ENCODE measurements at regions not wholly inside any gene's neighbourhood (a gene's known extent, or its start where the extent isn't known, plus 50 kb on each side); places are given as distances from the start of the nearest gene placed in this dataset.

DNA sequence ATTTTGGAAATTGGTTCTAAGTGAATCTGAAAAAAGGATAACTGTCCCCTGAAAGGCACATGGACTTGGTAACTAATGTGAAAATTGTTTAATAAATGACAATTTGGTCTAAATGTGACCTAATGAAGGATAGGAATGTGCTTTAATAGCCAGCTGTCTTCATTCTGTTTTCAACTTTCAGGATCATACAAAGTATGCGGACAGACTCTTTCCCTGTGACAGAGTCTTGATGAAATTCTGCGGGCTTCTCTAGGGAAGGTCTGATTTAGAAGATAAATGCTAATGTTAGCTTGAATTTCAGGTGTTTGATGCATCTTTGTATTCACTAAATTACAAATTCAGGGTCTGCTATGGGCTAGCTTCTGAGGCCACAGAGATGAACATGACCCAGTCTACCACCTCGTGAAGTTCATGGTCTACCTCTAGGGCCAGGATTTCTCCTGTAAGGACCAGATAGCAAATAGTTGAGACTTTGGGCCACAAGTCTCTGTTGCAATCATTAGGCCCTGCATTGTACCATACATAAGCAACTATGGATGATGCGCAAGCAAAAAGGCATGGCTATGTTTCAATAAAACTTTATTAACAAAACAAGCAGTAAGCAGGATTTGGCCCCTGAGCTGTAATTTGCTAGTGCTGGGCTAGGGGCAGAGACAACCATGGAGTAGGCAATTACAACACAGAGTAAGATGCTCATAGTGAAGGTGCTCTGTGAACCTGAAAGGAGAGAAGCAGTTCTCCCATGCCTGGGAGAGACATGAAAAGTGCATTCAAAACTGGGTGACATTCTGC lies 368.6 kb downstream of the INHBA start:
- no peak for TF ChIP-seq ZNF70 (CRISPR knock-in tag; IDR thresholded peaks at IDR 0.05)
- TF ChIP-seq ZNF565 (CRISPR knock-in tag; conservative IDR thresholded peaks at IDR 0.05; ENCODE audit: low read depth): no peak
- no peak for TF ChIP-seq ISL1 (CRISPR knock-in tag; IDR thresholded peaks at IDR 0.05)
- no peak for TF ChIP-seq ZFP3 (CRISPR knock-in tag; IDR thresholded peaks at IDR 0.05)
- TF ChIP-seq SNAI2 (CRISPR knock-in tag; IDR thresholded peaks at IDR 0.05): no peak
- TF ChIP-seq, protein P1, sequence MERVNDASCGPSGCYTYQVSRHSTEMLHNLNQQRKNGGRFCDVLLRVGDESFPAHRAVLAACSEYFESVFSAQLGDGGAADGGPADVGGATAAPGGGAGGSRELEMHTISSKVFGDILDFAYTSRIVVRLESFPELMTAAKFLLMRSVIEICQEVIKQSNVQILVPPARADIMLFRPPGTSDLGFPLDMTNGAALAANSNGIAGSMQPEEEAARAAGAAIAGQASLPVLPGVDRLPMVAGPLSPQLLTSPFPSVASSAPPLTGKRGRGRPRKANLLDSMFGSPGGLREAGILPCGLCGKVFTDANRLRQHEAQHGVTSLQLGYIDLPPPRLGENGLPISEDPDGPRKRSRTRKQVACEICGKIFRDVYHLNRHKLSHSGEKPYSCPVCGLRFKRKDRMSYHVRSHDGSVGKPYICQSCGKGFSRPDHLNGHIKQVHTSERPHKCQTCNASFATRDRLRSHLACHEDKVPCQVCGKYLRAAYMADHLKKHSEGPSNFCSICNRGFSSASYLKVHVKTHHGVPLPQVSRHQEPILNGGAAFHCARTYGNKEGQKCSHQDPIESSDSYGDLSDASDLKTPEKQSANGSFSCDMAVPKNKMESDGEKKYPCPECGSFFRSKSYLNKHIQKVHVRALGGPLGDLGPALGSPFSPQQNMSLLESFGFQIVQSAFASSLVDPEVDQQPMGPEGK (CRISPR knock-in tag; IDR thresholded peaks at IDR 0.05; ENCODE audit: borderline replicate concordance): no peak
- TF ChIP-seq, protein P2, sequence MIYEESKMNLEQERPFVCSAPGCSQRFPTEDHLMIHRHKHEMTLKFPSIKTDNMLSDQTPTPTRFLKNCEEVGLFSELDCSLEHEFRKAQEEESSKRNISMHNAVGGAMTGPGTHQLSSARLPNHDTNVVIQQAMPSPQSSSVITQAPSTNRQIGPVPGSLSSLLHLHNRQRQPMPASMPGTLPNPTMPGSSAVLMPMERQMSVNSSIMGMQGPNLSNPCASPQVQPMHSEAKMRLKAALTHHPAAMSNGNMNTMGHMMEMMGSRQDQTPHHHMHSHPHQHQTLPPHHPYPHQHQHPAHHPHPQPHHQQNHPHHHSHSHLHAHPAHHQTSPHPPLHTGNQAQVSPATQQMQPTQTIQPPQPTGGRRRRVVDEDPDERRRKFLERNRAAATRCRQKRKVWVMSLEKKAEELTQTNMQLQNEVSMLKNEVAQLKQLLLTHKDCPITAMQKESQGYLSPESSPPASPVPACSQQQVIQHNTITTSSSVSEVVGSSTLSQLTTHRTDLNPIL (CRISPR knock-in tag; IDR thresholded peaks at IDR 0.05; ENCODE audit: low read depth): no peak
- no peak for TF ChIP-seq ESRRG (CRISPR knock-in tag; IDR thresholded peaks at IDR 0.05)

Data from SK-N-SH treated with all-trans-retinoic acid at 6 μM for 48 hours (cell line).